HS-27A (cell line): ENCODE measurements at regions not wholly inside any gene's neighbourhood (a gene's known extent, or its start where the extent isn't known, plus 50 kb on each side); places are given as distances from the start of the nearest gene placed in this dataset.

Experiments used
- DNase-seq: peaks from one replicate; pipeline ENCODE4 v3.0.0-alpha.2; 2012; ENCODE audit warnings: low read depth, missing footprints

DNA sequence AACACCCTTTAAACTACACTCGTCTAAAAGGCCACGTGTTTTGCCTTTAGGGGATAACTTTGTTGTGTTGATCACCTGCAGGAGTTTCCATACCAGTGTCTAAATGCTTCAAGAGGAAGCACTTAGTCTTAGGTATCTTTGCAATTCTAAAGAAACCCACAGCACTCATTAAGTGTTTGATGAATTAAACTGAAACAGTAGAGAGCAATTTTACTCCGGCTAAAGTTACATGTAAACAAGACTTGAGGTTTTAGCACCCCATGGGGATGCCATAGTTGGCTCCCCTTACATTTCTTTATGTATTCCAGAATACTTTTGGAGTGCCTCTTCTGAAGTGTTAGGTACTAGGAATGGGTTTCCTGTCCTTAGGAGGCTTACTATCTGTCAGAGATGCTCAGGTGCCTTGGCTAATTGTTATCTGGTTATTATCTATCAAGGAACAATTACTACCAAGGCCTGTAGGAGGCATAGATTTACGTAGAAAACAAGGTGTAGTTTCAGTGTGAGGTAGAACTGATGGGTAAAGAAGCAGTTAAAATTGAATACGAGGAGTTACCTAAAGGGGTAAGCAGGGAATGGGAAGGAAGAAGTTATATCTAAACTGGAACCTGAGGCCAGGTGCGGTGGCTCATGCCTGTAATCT is 176.8 kb upstream of the SAMSN1 start:
- DNase-seq, result no peak

DNA sequence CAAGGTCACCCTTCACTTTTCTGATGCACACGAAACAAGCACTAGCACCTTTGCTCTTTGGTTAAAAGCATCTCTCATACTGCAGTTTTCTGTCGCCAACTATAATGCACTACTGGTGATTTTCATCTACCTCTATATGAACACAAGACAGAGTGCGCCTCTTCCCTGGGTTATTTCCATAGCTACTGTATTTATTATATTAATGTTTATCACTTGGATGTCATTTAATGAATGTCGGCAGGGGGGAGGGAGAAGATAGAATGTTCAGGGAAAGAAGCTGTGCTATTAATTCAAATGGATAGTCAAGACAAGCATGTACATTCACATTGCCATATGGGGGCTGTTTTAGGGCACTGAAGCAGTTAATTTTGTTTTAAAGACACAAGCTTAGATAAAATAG is 174.1 kb upstream of the SAMSN1 start:
- no peak for DNase-seq

DNA sequence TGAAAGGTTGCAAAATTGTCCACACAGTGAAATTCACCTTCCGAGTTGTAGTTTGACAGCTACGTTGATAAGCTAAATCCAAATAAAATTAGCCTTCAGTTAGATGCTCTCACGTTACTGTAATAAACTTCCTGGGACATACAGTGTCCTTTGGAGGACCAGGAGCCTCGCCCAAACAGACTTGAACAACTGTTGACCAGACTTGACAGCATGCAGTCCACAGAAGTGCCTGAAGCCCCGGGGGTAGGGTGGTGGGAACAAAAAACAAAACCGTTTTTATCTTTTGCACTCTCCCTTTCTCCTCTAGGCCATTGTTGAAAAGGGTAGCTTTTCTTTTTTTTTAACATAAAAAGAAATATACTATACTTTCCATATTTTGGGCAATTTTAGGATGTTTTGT is 172.8 kb upstream of the SAMSN1 start:
- DNase-seq, result no peak

DNA sequence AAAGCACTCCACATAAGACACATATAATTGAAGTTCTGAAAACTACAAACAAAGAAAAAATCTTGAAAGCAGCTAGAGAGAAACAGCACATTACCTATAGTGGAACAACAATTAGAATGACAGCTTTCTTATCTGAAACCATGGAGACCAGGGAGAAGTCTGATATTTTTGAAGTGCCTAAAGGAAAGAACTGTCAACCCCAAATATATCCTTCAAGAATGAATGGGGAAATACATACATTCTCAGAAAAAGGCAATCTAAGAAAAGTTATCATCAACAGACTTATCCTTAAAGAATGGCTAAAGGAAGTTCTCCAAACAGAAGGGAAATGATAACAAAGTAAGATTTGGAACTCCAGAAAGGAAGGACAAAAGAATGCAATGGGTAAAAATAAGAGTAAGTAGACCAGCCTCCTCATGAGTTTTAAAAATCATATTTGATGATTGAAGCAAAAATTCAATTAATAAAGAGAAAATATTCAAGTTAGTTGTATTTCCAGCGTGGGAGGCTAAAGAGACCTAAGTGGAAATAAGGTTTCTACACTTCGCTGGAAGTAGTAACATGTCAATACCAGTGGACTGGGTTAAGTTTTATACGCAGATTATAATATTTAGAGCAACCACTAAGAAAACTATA is 170.8 kb upstream of the SAMSN1 start:
- DNase-seq, result no peak

DNA sequence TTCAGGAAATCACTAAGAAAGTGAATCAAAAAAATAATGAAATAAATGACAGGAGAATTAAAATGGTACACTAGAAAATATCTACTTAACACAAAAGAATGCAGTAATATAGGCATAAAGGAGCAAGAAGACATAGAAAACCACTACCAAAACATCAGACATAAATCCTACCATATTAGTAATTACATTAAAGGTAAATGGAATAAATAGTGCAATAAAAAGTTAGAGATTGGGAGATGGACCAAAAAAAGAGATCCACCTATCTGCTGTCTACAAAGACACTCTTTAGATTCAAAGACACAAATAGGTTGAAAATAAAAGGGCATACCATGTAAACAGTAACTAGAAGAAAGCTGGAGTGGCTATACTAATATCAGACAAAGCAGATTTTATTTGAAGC is 167.0 kb upstream of the SAMSN1 start:
- no peak for DNase-seq

DNA sequence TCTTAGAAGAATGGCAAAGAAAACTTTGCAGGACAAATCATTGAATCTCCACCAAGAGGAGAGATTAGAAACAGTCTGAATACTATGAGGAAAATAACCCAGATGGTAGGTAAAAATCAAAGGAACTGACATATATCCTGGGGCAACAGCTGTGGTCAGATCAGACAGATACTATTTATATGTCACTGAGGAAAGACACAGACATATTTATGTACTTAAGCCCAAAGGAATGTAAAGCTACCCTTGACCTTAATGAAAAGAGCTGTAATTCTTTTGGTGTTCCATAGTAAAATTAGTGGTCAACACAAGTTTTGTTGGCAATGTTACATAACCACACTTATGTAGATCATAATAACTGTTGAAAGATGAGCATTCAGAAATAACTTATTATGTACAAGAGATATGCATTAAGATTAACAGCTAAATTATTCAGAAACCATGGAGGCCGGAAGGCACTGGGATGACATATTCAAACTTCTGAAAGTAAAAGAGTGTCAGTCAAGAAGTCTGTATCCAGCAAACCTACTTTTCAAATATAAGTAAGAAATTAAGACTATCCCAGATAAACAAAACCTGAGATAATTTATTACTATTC is 166.1 kb upstream of the SAMSN1 start:
- DNase-seq, result no peak

DNA sequence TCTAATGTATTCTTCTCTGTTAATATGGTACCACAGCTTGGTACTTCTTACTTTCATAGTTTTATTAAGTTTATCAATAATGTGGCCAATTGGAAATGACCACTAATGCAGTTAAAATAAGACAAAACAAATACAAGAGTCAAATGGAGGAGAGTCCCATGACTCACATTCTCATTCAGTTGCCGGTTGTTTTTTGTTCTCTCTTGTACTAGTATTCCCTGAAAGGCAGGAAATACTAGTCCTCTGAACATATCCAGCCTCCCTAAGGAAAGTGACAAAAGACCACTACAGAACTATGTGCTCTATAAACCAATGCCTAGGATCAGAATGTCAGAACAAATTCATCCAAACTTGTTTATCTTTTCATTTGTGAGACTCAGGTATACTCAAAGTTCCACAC is 165.2 kb upstream of the SAMSN1 start:
- no peak for DNase-seq

DNA sequence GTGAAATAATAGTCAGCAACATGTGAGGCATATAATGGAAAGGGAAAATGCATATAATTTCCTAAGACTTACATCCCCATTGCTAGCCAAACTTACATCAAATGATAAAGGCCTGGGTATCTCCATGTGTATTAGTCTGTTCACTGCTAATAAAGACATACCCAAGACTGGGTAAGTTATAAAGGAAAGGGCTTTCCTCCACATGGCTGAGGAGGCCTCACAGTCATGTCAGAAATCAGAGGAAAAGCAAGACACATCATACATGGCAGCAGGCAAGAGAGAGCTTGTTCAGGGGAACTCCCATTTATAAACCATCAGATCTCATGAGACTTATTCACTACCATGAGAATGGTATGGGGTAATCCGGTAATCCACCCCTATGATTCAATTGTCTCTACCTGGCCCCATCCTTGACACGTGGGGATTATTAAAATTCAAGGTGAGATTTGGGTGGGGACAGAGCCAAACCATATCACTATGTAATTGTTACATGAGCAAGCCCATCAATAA is 161.5 kb upstream of the SAMSN1 start:
- no peak for DNase-seq

DNA sequence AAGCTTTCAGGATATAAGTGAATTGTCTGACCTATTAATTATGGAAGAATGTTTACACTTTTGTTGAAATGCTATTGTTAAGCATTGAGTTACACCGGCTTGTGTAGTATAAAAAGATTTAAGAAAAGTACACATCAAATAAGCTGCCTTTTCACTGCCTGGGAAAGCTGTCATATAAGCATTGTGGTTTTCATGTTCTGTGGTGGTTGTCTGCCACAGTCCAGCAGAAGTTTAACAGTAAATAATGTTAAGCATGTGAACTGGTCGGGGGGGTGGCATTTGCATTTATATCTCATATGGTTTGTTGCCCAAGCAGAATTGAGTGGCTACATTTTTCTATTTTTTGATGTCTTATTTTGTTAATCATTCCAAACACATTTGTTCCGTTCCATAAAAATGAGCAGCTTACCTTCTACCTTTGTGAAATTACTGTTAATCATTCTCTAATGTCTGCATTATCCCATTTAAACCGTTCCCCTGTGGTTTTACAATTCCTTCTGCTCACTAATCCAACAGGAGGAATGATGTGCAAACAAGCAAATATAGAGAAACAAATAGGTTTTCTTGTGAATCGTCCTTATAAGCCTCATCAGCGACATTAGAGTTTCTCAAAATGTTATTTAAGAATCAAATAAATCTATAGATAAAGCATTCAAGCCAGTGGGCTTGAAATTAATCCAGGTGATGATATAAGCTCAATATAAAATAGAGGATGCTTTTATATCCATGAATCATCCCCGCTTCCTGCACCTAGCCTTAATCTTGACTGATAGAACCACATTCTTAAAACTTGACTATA is 160.8 kb upstream of the SAMSN1 start:
- DNase-seq, result no peak

DNA sequence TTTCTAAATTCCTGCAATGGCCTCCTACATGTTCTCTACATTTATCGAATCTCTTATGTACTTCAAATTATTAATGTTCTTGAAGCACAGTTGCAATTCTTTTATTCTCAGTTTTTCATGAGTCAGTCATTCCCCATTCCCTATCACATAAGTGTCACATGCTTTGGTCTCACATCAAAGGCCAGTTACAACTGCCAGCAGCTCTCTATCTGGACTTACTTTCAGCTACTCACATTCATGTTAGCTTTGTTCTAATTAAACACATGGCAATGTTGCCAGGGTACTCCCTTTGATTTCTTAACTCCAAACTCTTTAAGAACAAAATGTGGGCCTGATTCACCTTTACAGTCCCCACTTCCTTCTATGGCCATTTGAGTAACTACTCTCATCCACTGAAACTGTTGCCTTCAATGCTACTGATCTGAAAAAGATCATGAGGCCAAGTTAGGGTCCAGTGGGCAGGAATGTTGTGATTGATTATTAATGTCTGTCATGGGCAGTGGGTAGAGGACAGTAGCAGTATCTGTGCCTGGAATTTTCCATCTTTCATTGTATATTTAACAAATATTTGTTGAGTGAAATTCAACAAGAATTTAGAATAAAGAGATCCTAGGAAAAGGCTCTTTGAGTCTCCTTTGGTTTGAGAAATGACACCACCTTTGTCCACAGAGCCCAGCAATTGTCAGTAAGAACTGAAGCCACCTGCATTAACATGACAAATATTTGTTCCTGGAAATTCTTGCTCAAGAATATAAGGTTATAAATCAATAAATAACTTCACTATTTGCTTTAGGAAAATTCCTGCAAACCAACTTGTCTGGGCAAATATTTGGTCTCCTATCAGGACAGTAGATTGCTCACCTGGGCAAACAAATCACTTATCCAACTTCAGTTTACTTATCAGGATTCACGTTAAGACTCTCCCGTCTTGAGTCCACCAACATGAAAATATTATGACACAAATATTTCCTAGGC is 153.6 kb upstream of the SAMSN1 start:
- no peak for DNase-seq

DNA sequence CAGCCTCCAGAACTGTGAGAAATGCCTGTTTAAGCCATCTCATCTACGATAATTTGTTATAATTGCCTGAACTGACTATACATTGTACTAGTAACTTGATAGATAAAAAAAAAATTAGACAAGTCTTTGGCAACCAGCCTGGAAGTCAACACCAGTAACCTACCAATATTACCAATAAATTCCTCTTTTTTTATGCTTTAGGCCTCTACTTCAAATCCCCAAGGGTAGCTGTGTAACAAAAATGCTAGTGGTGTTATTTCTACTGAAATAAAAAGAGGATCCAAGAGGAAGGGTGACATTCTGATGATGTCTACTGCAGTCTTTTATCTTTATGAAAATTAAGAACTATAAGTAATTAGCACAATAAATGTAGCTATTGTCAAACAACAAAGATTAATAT is 151.7 kb upstream of the SAMSN1 start:
- no peak for DNase-seq

DNA sequence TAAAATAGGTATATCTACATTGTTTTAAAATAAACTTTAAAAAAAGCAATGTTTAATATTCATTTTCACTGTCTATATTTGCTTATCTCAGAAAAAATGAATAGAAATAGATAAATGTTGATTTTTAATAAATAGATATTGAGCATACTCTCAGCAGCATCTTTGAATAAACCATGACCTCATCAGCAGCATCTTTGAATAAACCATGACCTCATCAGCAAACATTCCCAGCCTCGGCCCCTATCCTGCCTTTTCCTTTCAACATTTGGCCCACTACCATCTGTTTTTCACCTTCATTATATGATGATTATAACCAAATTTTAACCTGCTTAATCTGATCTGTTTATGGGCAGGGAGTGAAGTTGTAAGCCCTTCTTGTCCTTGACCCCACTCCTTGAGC is 148.7 kb upstream of the SAMSN1 start:
- DNase-seq, result no peak

DNA sequence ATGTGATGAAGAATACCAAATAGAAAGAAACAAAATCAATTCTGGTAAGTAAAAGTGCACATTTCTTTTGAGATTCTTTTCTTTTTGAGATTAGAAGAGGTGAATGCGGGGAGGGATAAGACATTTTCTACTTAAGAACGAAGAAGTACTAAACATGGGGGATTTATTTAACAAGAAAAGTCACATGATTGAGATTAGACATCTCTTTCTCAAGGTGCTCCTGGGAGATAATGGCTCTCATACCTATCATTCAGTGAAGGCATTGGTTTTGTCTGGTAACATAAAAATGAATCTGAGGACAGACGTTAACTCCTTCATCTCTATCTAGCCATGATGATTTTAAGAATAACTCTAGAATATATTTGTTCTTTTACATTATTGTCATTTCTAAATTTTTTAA is 147.9 kb upstream of the SAMSN1 start:
- no peak for DNase-seq

DNA sequence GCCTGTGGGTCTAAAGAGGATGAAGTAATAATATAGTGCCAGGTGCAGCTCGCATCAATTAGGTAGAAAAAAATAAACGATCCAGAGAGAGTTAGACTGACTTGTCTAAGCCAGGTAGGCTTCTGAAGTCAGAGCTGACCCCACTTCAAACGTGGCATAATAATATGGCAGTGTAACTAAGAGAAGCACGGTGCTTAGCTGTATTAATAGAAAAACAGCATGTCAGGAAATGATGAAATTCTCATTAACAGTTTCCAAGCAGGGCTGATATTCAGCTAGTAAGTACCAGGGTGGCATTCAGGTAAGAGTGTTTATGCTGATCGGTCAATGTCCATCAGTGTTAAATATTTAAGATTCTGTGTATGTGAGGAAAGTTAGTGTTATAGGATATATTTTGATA is 145.8 kb upstream of the SAMSN1 start:
- DNase-seq, result no peak

DNA sequence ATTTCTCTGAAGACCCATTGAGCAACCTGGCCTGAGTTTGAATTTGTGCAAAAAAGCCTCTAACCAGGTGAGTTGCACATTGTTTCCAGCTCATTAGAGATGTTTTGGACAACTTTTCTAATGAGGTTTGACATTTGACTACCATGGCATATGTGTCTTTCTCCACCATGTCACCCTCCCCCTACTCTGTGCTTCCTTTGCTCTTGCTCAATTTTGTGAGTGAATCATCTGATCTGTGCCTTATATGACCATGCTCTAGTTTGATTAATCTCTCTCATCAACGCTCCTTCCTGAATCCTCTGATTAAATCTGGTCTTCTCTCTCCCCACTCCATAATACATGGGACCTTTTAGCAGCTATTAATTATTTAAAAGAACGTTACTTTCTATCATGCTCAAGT is 144.8 kb upstream of the SAMSN1 start:
- no peak for DNase-seq

DNA sequence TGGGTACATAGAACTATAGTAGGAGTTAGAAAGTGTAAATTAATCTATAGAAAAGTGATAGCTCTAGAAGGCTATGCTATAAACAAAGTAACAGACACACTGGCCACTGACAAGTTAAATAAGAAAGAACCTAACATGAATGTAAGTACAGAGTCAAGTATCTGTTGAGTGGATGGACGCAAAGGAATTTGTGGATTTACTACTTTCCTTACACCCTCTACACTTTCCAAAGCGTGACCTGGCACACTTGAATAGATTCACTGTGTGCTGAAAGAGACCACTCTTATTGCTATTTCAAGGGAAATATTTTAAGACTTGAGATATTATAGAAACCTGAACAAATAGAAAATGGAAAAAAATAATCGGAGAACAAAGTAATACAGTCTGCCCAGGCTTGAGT is 142.8 kb upstream of the SAMSN1 start:
- DNase-seq, result no peak

DNA sequence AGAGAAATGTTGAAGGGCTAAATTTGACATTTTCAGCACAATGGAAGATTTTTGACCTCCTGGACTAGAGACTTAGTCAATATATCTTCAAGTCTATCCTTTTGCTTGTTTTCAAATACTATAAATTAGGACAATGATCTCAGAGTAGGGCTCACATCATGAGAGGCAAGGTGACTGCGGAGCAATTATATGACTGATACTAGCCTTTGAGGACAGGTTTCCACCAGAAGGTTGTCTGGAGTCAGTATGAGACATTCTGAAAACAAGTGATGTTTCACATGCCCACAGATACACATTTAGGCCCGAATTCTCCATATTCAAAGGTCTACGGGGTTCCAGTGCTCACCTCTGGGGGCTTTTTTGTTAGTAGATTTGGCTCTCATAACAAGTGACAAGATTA is 142.3 kb upstream of the SAMSN1 start:
- DNase-seq, result no peak

DNA sequence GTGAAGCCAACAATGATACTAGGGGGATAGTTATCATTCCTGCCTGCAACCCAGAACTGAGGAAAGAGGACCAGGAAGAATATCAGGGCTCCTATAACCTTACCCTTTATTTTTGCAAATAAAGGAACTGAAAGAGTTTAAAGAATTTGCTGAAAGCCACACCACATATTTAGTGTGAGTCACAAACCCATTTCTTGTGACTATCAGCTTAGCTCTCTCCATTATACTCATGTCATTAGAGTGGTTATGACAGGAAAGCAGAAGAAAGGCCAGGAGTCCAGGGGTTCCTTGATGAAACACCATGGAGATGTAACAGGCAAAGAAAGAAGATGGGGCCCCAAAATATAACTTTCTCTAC is 141.1 kb upstream of the SAMSN1 start:
- no peak for DNase-seq

DNA sequence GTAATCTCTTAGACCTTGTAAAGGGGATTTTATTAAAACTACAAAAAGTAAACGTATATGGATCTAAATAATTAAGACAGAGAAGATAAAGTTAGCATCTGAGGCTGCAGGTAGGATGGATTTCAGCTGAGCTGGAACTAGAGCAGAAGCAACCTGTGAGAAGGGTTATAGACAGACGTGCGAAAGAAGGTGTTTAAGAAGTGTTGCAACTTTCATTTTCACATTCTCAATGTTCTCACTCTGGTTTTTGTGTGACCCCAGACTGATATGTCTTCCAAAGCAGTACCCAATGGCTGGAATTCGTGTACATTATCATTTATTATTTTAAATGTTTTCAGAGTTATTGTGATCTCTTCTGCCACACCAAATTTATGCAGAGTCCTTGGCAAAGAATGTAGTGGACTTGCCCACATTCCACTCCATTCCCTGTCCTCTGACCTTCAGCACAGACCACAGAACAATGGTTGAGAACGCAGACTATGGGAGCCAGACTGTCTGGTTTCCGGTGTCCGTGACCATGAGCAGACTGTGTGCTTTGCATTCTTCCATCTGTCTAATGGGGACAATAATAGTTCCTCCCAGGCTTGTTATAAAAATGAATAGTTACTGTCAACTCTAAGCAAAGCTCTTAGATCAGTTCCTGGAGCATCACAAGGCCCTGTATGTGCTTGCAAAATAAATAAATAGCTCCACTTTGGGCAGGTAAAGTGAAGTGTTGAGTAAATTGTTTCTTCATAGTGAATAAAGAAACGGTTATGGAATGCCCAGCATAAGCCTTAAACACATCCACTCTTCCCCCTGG is 140.6 kb upstream of the SAMSN1 start:
- DNase-seq, result no peak

DNA sequence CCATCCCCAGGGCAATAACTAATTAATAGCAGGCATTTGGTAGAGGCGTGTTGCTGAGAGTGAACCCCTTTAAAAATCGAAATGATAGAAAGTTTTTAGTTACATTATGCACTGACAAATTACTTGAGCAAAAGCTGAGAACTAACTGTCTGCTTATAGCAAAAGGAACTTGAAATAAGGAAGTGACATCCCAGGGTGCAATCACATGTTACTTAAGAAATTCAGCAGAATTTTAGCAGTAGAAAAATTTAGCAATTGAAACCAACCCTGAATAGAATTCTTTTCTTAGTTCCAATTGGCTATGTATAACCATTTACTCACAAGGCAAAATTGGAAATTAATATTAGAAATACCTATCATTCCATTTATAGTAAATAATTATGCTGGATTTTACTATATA is 139.5 kb upstream of the SAMSN1 start:
- DNase-seq, result no peak

DNA sequence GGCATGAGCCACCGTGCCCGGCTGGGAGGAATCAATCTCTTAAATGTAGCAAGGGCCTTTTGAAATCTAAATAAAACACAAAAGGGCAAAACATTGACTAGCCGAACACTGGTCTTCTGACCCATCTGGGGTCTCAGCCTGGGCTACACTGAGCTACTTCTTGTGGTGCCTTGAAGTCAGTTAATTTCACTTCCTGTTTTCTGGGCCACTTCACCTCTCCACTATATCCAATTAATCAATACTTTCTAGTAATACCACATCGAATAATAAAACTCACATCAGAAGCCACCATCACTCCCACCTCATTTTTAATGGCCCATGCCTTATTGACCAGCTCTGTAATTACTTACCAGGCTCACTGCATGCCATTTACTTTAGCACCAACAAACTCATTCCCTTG is 138.0 kb upstream of the SAMSN1 start:
- no peak for DNase-seq
